Neuron (in vitro differentiated cells): ENCODE measurements at regions not wholly inside any gene's neighbourhood (a gene's known extent, or its start where the extent isn't known, plus 50 kb on each side); places are given as distances from the start of the nearest gene placed in this dataset.

Experiments used
- H2AFZ ChIP-seq: one replicate; pipeline ENCODE4 v1.6.1; 2013; ENCODE audit warnings: low read depth, mild to moderate bottlenecking, inconsistent platforms, low read length, moderate library complexity
- H3K27me3 ChIP-seq: one replicate; pipeline ENCODE4 v1.6.1; 2013; ENCODE audit warnings: low read length; ENCODE audit not compliant: insufficient read depth
- H3K36me3 ChIP-seq: one replicate; pipeline ENCODE4 v1.6.1; 2013; ENCODE audit warnings: low read length; ENCODE audit not compliant: insufficient read depth
- H3K4me1 ChIP-seq: one replicate; pipeline ENCODE4 v1.6.1; 2013; ENCODE audit warnings: low read length; ENCODE audit not compliant: insufficient read depth
- H3K4me3 ChIP-seq: 2 replicates; pipeline ENCODE4 v1.5.1; 2013; ENCODE audit warnings: mild to moderate bottlenecking, low read length, moderate library complexity
- H3K9me3 ChIP-seq: one replicate; pipeline ENCODE4 v1.6.1; 2013; ENCODE audit warnings: low read length

- no peak overlapping the region for H3K4me3 ChIP-seq
- no peaks in the 10 kb centered on the region for H3K27me3 ChIP-seq
- no peaks in the 10 kb centered on the region for H3K9me3 ChIP-seq
- no peaks in the 10 kb centered on the region for H3K36me3 ChIP-seq
- no peaks in the 10 kb centered on the region for H3K4me1 ChIP-seq
- H2AFZ ChIP-seq: no peak overlapping the region
Measured at GRCh38 chr7:130829415-130829814, 95.4 kb upstream of the KLF14 start.

GRCh38 chr7:130831322-130831721 lies 97.3 kb upstream of the KLF14 start:
- H3K36me3 ChIP-seq: no peaks in the 10 kb centered on the region
- H3K4me3 ChIP-seq: no peak overlapping the region
- H2AFZ ChIP-seq: no peak overlapping the region
- no peaks in the 10 kb centered on the region for H3K4me1 ChIP-seq
- no peaks in the 10 kb centered on the region for H3K27me3 ChIP-seq
- H3K9me3 ChIP-seq: no peaks in the 10 kb centered on the region

DNA sequence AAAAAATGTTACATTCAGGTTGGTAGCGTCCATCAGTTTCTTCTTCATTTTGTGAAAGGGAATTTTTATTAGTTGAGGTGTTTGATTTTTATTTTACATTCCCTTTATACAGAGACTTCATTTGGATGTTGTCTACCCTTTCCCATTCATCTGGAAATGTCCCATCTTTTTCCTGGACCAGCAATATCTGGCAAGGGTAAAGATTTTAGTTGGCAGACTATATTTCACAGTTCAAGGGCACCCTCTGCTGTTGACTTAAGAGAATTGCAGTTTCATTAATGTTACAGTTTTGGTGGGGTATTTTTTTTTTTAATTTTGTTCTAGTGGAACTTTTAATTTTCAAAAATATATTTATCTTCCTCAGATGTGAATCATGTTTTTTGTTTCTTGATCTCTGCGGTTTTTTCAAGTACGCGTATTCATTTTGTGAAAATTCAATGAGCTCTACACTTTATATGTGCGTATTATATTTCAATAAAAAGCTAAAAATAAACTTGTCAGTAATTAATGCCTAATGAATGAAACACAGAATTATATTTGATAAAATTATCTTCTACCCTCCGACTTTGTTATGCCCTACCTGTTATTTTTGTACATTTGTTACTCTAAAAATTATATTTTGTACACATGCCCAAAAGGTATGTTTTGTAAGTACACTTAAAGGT lies 97.9 kb upstream of the KLF14 start:
- no peaks in the 10 kb centered on the region for H3K27me3 ChIP-seq
- no peak overlapping the region for H3K4me3 ChIP-seq
- no peaks in the 10 kb centered on the region for H3K36me3 ChIP-seq
- H3K4me1 ChIP-seq: no peaks in the 10 kb centered on the region
- no peak overlapping the region for H2AFZ ChIP-seq
- no peaks in the 10 kb centered on the region for H3K9me3 ChIP-seq

- no peak overlapping the region for H3K4me3 ChIP-seq
- no peaks in the 10 kb centered on the region for H3K4me1 ChIP-seq
- no peaks in the 10 kb centered on the region for H3K36me3 ChIP-seq
- H2AFZ ChIP-seq: no peak overlapping the region
- H3K9me3 ChIP-seq: no peaks in the 10 kb centered on the region
- H3K27me3 ChIP-seq: no peaks in the 10 kb centered on the region
Measured at GRCh38 chr7:130838738-130839137, 104.7 kb upstream of the KLF14 start.

- Histone ChIP-seq H3K9me3 (no peaks in the 10 kb centered on the region), H3K36me3 (no peaks in the 10 kb centered on the region), H3K4me3 (no peak overlapping the region), H3K4me1 (no peaks in the 10 kb centered on the region), H2AFZ (no peak overlapping the region), H3K27me3 (no peaks in the 10 kb centered on the region)
Measured at GRCh38 chr7:130840599-130840998, 106.6 kb upstream of the KLF14 start.

DNA sequence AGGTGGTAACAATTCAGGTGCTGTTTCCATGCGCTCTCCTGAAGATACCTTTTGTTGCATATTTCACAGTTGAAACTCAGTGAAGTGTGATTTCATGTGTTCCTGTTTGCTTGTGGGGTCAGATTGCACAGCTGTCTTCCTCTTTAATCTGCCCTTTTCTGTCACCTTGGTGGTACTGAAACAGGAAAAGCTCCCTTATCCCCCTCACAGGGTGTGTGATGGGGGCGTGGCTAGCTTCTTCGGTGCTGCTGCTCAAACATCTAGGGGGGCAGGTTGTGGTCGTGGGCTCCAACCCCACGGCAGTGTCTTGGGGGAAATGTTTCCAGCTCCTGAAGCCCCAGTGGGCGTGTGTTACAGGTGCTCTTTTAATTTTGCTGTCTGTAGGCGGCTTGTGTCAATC lies 107.4 kb upstream of the KLF14 start:
- no peaks in the 10 kb centered on the region for H3K27me3 ChIP-seq

GRCh38 chr7:130843703-130844102 lies 109.7 kb upstream of the KLF14 start:
- Histone ChIP-seq H3K9me3 (no peaks in the 10 kb centered on the region), H3K4me3 (no peak overlapping the region), H3K4me1 (no peaks in the 10 kb centered on the region), H3K36me3 (no peaks in the 10 kb centered on the region), H2AFZ (no peak overlapping the region), H3K27me3 (no peaks in the 10 kb centered on the region)

More for the DNA sequence above, 107.4 kb upstream of the KLF14 start:
- Histone ChIP-seq H3K36me3 (no peaks in the 10 kb centered on the region), H2AFZ (no peak overlapping the region), H3K4me1 (no peaks in the 10 kb centered on the region), H3K9me3 (no peaks in the 10 kb centered on the region), H3K4me3 (no peak overlapping the region)

DNA sequence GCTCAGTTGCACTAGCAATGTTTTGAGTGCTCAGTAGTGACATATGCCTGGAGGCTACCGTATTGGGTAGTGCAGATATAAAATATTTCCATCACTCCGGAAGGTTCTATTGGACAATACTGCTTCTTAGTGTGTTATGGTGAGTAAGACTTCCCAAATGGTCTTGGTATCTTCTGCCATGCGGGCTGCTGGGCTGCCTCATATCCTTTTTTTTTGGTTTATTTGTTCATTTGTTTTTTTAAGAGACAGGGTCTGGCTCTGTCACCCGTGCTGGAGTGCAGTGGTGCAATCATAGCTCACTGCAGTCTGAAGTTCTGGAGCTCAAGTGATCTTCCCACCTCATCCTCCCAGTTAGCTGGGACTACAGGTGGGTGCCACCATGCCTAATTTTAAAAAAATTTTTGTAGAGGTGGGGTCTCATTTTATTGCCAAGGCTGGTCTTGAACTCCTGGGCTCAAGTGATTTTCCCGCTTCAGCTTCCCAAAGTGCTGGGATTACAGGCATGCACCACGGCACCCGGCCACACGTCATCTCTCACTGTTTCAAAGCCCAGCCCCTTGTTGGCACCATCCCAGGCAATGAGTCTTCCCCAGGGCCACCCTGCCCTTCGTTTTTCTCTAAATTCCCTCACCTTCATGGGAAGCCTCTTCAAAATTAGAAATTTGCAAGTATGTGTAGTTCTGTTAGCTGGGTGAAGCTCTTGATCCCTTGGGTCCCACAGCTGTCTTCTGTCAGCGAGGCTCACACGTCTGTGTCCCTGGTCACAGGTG lies 111.0 kb upstream of the KLF14 start:
- no peak overlapping the region for H3K4me3 ChIP-seq
- no peaks in the 10 kb centered on the region for H3K9me3 ChIP-seq
- no peaks in the 10 kb centered on the region for H3K36me3 ChIP-seq
- no peaks in the 10 kb centered on the region for H3K27me3 ChIP-seq
- H3K4me1 ChIP-seq: no peaks in the 10 kb centered on the region
- no peak overlapping the region for H2AFZ ChIP-seq

DNA sequence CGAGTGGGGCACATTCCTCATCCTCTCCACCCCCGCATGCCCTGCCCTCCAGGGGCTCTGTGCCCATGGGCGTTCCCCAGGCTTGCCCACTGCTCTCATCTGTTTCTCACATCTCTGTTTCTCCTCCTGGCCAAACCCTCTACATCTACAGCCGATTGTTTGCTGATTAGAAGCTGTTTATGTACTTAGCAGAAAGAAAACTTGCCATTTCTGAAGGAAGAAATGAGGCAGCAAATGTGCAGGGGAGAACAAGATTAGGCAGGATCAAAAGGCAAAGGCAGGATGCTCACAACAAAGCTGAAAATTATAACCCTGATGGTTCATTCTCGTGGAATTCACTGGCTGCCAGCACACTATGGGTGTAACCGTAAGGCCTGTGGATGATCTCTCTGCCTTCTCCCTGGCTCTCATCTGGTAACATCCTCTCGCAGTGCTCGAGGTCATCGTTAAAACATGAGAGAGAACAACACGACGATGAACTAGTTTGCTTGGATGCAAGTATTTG lies 111.6 kb upstream of the KLF14 start:
- Histone ChIP-seq H3K4me1 (no peaks in the 10 kb centered on the region), H3K27me3 (no peaks in the 10 kb centered on the region), H3K9me3 (no peaks in the 10 kb centered on the region), H2AFZ (no peak overlapping the region), H3K4me3 (no peak overlapping the region), H3K36me3 (no peaks in the 10 kb centered on the region)

- Histone ChIP-seq H3K27me3 (no peaks in the 10 kb centered on the region), H3K4me1 (no peaks in the 10 kb centered on the region), H3K36me3 (no peaks in the 10 kb centered on the region), H3K4me3 (no peak overlapping the region), H2AFZ (no peak overlapping the region), H3K9me3 (no peaks in the 10 kb centered on the region)
Measured at GRCh38 chr7:130849604-130850003, 115.6 kb upstream of the KLF14 start.

DNA sequence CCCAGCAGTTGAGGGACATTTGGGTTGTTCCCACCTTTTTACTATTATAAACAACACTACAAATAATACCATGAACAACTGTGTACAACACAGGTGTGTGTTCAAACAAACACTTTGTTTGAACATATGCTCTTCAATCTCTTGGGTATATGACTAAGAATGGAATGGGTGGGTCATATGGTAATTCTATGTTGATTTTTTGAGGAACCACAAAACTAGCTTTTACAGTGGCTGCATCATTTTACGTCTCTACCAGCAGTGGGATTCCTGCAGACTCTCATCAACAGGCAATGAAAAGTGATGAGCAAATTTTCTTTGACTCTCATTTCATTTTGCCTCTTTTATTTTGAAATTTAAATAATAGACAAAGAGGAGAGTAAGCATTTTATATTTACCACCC lies 116.9 kb upstream of the KLF14 start:
- H3K4me3 ChIP-seq: no peak overlapping the region
- no peak overlapping the region for H2AFZ ChIP-seq
- no peaks in the 10 kb centered on the region for H3K9me3 ChIP-seq
- no peaks in the 10 kb centered on the region for H3K36me3 ChIP-seq
- no peaks in the 10 kb centered on the region for H3K4me1 ChIP-seq
- H3K27me3 ChIP-seq: no peaks in the 10 kb centered on the region

DNA sequence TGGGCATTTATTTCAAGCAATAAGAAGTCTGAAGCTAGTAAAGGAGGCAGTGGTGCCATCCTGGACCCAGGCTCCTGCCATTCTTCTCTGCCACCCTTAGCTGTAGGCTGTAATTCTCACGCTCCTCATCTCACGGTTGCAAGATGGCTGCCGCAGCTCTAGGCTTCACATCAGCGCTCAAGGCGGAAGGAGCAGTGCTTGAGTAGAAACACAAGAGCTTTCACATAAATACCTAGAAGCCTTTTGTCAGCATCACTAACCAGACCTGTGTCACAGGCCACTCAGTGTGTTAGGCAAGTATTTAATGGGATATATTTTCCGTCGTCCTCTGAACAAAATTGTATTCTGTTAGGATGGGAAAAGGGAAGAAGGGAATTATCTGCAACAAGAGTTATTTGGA lies 118.9 kb upstream of the KLF14 start:
- Histone ChIP-seq H3K27me3 (no peaks in the 10 kb centered on the region), H3K4me1 (no peaks in the 10 kb centered on the region)

DNA sequence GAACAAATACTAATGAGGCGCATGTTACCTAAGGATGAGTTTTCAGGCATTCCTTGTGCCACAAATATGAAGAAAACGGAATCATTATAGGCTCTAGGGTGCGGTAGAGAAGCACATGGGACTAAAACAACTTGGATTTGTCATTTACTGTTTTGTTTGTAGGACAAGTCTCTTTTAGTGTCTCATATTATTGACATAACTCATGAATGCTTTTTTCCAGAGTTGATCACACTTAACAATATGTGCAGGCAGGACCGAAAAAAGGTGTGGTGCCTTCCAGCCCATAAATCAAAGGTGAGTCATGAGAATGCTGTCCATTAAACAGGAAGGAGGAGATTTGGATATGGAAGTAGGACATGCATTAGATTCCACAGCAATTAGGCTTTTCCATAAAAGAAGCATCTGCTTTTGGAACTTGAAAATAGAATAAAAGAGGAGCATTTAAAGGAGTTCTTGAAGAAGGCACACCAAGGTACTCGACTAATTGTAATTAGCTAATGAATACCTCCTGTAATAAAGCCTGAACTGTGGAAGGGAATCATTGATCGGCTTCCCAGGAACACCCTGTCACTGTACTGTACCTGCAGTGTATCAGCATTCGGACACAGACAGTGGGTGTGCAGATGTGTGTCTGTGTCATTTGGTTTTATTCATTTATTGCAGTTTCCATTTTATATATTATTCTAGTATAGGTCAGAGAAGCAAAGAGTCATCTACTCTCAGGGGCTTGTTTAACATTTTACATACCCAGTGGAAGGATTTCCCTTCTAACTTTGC lies 119.7 kb upstream of the KLF14 start:
- Histone ChIP-seq H3K4me3 (no peak overlapping the region), H3K36me3 (no peaks in the 10 kb centered on the region), H2AFZ (no peak overlapping the region), H3K27me3 (no peaks in the 10 kb centered on the region), H3K9me3 (peaks cover 4% of the 10 kb centered on the region), H3K4me1 (no peaks in the 10 kb centered on the region)

More for the DNA sequence above, 118.9 kb upstream of the KLF14 start:
- no peak overlapping the region for H2AFZ ChIP-seq
- no peak overlapping the region for H3K4me3 ChIP-seq
- H3K36me3 ChIP-seq: no peaks in the 10 kb centered on the region
- peaks cover 4% of the 10 kb centered on the region for H3K9me3 ChIP-seq
